GM12801 (cell line): ENCODE measurements at regions not wholly inside any gene's neighbourhood (a gene's known extent, or its start where the extent isn't known, plus 50 kb on each side); places are given as distances from the start of the nearest gene placed in this dataset.

Experiments
- CTCF ChIP-seq: IDR thresholded peaks from one replicate; pipeline ENCODE4 v1.5.1; 2011; ENCODE audit warnings: control low read depth; ENCODE audit not compliant: insufficient read length; ENCODE audit errors: extremely low read depth

- TF ChIP-seq CTCF = no peak
These were observed 100.2 kb upstream of the SESN3 start for GRCh38 chr11:95331161-95331560.

- TF ChIP-seq CTCF = no peak
These were observed 99.3 kb upstream of the SESN3 start for GRCh38 chr11:95330302-95330701.

GRCh38 chr11:95327273-95327948 is 96.4 kb upstream of the SESN3 start:
- no peak for TF ChIP-seq CTCF

GRCh38 chr11:95325777-95326258 is 94.8 kb upstream of the SESN3 start:
- TF ChIP-seq CTCF = no peak

GRCh38 chr11:95324826-95325225 is 93.8 kb upstream of the SESN3 start:
- no peak for TF ChIP-seq CTCF

GRCh38 chr11:95322539-95322938 is 91.5 kb upstream of the SESN3 start:
- TF ChIP-seq CTCF = no peak

GRCh38 chr11:95318498-95318897 is 87.5 kb upstream of the SESN3 start:
- no peak for TF ChIP-seq CTCF
